Upper lobe of left lung (tissue), 6 donors: ENCODE measurements at regions not wholly inside any gene's neighbourhood (a gene's known extent, or its start where the extent isn't known, plus 50 kb on each side); places are given as distances from the start of the nearest gene placed in this dataset.

ENCODE experiments used
- ATAC-seq, 2 donors: fragments of 200-7000 bp; cut with Tn5 transposase; one replicate each; pipeline ENCODE4 v1.9.1; 2022; ENCODE audit warnings: mild to moderate bottlenecking in 2 of 2, moderate library complexity in 2 of 2; ENCODE audit not compliant: low FRiP score in 2 of 2
- DNase-seq, 2 donors: peaks; one replicate each; pipeline ENCODE4 v3.0.0-alpha.2; 2019 to 2020
- H3K27ac ChIP-seq, 4 donors: fragments of 200-600 bp; sonication (generic); one replicate each; pipeline ENCODE4 v1.5.1; 2016 to 2019
- H3K27me3 ChIP-seq, 4 donors: fragments of 200-600 bp; sonication (generic); one replicate each; pipeline ENCODE4 v1.5.1; 2017 to 2019
- H3K36me3 ChIP-seq, 4 donors: fragments of 200-600 bp; sonication (generic); one replicate each; pipeline ENCODE4 v1.5.1; 2016 to 2019
- H3K4me1 ChIP-seq, 4 donors: fragments of 200-600 bp; sonication (generic); one replicate each; pipeline ENCODE4 v1.5.1; 2018 to 2019
- H3K4me3 ChIP-seq, 4 donors: fragments of 200-600 bp; sonication (generic); one replicate each; pipeline ENCODE4 v1.5.1; 2017 to 2019; ENCODE audit warnings: mild to moderate bottlenecking in 2 of 4, moderate library complexity in 1 of 4
- H3K9me3 ChIP-seq, 4 donors: fragments of 200-600 bp; sonication (generic); one replicate each; pipeline ENCODE4 v1.5.1; 2018 to 2019
- CTCF ChIP-seq, 6 experiments: fragments of 450-650 bp in 4 of 6; fragments of 200-600 bp in 2 of 6; sonication (generic) in 2 of 6; IDR thresholded peaks; one replicate each; pipeline ENCODE4 v1.5.1; 2016 to 2019; ENCODE audit warnings: antibody characterized with exemption in 6 of 6
- EP300 ChIP-seq, 4 donors: sonication (generic); formaldehyde crosslinking; IDR thresholded peaks; one replicate each; pipeline ENCODE4 v1.5.1; 2017; ENCODE audit warnings: antibody characterized with exemption in 4 of 4, control low read depth in 2 of 4
- POLR2A ChIP-seq, 4 donors: fragments of 450-650 bp; IDR thresholded peaks; one replicate each; pipeline ENCODE4 v1.5.1; 2016 to 2017; ENCODE audit warnings: antibody characterized with exemption in 4 of 4, mild to moderate bottlenecking in 2 of 4
- POLR2AphosphoS5 ChIP-seq, 2 donors: sonication (generic); formaldehyde crosslinking; IDR thresholded peaks; one replicate each; pipeline ENCODE4 v1.5.1; 2017; ENCODE audit warnings: antibody characterized with exemption in 2 of 2
- WGBS, 2 donors: methylation state at CpG; one replicate each; pipeline ENCODE4 v1.1.5; 2017 to 2018; 5-methylcytosine and 5-hydroxymethylcytosine counted together
- donor health status: DM: no; HTN: no; CAD: no; lungs with moderate emphysema.
- donor health status: DM: no; HTN: yes; CAD: no; lungs with severe emphysema.

GRCh38 chr18:44458777-44459176, 221.9 kb upstream of the SETBP1 start:
- no peak overlapping the region for H3K4me3 ChIP-seq
- TF ChIP-seq POLR2A (IDR thresholded peaks at IDR 0.05): no peak
- TF ChIP-seq EP300 (IDR thresholded peaks at IDR 0.05): no peak
- no peak for TF ChIP-seq POLR2AphosphoS5 (IDR thresholded peaks at IDR 0.05)
- TF ChIP-seq CTCF (IDR thresholded peaks at IDR 0.05): no peak
- H3K27me3 ChIP-seq: no peaks in the 10 kb centered on the region
- H3K4me1 ChIP-seq: no peaks in the 10 kb centered on the region
- no peak overlapping the region for H3K27ac ChIP-seq
- ATAC-seq (no peak), DNase-seq (no peak)
- H3K9me3 ChIP-seq: no peaks in the 10 kb centered on the region
- 77 to 83% methylated on average over 2 of the region's 2 CpGs for WGBS, 2 donors
- H3K36me3 ChIP-seq: no peaks in the 10 kb centered on the region

GRCh38 chr18:44464398-44465180, 216.1 kb upstream of the SETBP1 start:
- 61 to 63% methylated on average over 4 of the region's 4 CpGs for WGBS, 2 donors
- Histone ChIP-seq H3K27me3 (no peaks in the 10 kb centered on the region), H3K27ac (no peak overlapping the region), H3K4me1 (no peaks in the 10 kb centered on the region), H3K9me3 (no peaks in the 10 kb centered on the region), H3K4me3 (no peak overlapping the region), H3K36me3 (no peaks in the 10 kb centered on the region)
- ATAC-seq: peak in 1 of 2 donors; percentile 70
- no peak for DNase-seq
- TF ChIP-seq POLR2A (IDR thresholded peaks at IDR 0.05) (no peak), POLR2AphosphoS5 (IDR thresholded peaks at IDR 0.05) (no peak), CTCF (IDR thresholded peaks at IDR 0.05) (no peak), EP300 (IDR thresholded peaks at IDR 0.05) (no peak)

- Histone ChIP-seq H3K4me1 (no peaks in the 10 kb centered on the region), H3K36me3 (no peaks in the 10 kb centered on the region), H3K27me3 (no peaks in the 10 kb centered on the region), H3K4me3 (no peak overlapping the region), H3K9me3 (no peaks in the 10 kb centered on the region), H3K27ac (no peak overlapping the region)
- ATAC-seq (peak in 1 of 2 donors; percentile 6), DNase-seq (no peak)
- TF ChIP-seq POLR2A (IDR thresholded peaks at IDR 0.05) (no peak), POLR2AphosphoS5 (IDR thresholded peaks at IDR 0.05) (no peak)
- WGBS, 2 donors: 41 to 49% methylated on average over 2 of the region's 2 CpGs
Measured at GRCh38 chr18:44465381-44465841, 215.3 kb upstream of the SETBP1 start.

- TF ChIP-seq CTCF (IDR thresholded peaks at IDR 0.05) (no peak), EP300 (IDR thresholded peaks at IDR 0.05) (no peak), POLR2A (IDR thresholded peaks at IDR 0.05) (no peak), POLR2AphosphoS5 (IDR thresholded peaks at IDR 0.05) (no peak)
- ATAC-seq (no peak), DNase-seq (no peak)
- 76 to 83% methylated on average over 2 of the region's 2 CpGs for WGBS, 2 donors
- Histone ChIP-seq H3K36me3 (no peaks in the 10 kb centered on the region), H3K4me3 (no peak overlapping the region), H3K9me3 (no peaks in the 10 kb centered on the region), H3K27me3 (no peaks in the 10 kb centered on the region), H3K4me1 (no peaks in the 10 kb centered on the region), H3K27ac (no peak overlapping the region)
Measured at GRCh38 chr18:44466997-44467396, 213.7 kb upstream of the SETBP1 start.

- TF ChIP-seq POLR2AphosphoS5 (IDR thresholded peaks at IDR 0.05) (no peak), EP300 (IDR thresholded peaks at IDR 0.05) (no peak), POLR2A (IDR thresholded peaks at IDR 0.05) (no peak), CTCF (IDR thresholded peaks at IDR 0.05) (no peak)
- ATAC-seq (no peak), DNase-seq (no peak)
- Histone ChIP-seq H3K36me3 (no peaks in the 10 kb centered on the region), H3K9me3 (no peaks in the 10 kb centered on the region), H3K27ac (no peak overlapping the region), H3K27me3 (no peaks in the 10 kb centered on the region), H3K4me3 (no peak overlapping the region), H3K4me1 (no peaks in the 10 kb centered on the region)
- 84 to 87% methylated on average over 2 of the region's 2 CpGs for WGBS, 2 donors
Measured at GRCh38 chr18:44467718-44468117, 213.0 kb upstream of the SETBP1 start.
